Putamen (tissue), 1 donor: ENCODE measurements at regions not wholly inside any gene's neighbourhood (a gene's known extent, or its start where the extent isn't known, plus 50 kb on each side); places are given as distances from the start of the nearest gene placed in this dataset.
A peak's percentile ranks its signal among the peaks of the same experiment; 100 is the strongest.
"Not testable (repeated sequence)": the region's sequence is repeated elsewhere in the genome, so short reads cannot be mapped to it uniquely, and the experiment has no call there.

Experiments
- DNase-seq: peaks from one replicate; pipeline ENCODE4 v3.0.0-alpha.2; 2016; ENCODE audit warnings: low spot score

GRCh38 chr11:86861810-86862209 lies 61.5 kb downstream of the PRSS23 start:
- no peak for DNase-seq

- DNase-seq = no peak
These were observed 63.1 kb downstream of the PRSS23 start for GRCh38 chr11:86863476-86863875.

DNA sequence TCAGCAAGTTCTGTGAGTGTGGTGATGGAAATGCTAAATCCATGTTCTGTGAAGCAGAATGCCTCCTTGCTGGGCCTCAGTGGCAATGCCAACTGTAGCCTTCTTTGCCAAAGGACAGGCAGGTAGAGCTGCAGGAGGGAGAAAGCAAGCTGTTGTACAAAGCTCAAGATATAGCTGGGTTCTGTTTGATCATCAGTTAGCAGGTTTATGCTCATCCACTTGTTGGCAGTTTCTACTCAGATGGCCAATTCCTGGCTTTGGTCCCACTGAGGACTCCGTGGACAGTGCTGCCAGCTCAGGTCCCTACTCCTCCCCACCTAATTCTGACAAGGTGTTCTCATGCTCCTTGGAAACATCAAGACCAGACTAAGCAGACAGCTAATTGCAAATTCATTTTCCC lies 65.1 kb downstream of the PRSS23 start:
- no peak for DNase-seq

DNA sequence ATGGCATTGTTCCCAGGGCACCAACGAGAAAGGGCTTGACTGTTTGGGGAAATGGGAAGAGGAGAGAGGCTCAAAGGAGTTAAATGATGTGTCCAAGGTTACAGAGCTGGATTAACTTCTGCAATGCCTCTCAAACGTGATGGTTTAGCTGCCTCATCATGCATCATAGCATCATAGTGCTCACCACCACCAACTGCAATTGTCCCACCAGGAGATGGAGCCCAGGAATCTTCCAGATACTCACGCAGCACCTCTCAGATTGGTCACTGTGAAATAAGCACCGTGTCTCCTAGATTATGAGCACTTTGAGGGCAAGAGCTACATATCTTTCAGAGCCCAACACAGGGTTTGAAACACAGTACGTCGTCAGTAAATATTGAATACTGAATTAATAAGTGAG lies 69.2 kb downstream of the PRSS23 start:
- no peak for DNase-seq

DNA sequence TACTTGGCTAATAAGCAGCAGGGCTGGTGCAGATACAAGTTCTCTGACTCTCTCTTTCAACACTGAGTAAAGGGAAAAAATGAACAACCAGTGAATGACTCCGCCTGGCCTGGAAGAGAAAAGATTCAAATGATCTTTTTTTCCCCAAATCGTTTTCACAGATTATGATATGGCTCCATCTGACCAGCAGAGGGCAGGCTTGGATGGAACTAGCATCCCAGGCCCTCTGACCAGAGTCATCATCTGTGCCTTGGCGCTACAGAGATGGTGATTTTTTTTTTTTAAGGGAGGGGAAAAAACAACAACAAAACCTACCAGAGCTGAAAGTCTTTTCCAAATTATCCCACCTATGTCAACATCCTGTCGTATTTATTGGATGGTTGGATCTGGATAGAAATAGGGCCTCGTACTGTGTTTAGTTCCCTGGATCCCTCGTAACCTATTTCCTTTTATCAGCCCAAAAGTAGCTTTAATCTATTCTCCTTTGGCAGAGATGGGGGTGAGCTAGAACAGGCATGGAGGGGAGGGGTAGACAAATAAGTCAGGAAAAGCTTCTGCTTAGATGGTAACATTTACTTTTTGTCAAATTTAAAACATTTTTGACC lies 69.7 kb downstream of the PRSS23 start:
- peak; percentile 15 for DNase-seq

DNA sequence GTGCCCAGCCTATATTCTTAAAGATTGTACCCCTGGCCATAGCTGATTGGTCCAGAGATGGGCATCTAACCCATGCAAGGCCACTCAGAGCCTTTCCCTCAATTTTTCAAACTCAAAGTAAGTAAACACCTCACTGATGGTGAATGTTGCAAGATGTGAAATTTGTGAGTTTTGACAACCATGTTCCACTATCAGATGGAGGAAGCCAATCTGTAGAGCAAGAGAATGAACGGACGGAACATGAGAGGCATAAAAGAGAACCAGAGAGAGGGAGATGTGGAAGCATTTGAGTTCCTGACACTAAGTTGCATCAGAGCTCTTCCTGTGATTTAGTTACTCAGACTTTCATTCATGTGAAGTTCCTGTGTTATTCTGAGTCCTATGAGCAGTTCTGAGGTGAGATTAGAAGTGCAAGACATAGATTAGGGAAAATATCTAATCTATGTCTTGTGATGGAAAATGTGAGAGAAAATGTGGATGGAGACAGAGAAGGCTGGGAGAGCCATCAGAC lies 73.3 kb downstream of the PRSS23 start:
- DNase-seq = no peak

DNA sequence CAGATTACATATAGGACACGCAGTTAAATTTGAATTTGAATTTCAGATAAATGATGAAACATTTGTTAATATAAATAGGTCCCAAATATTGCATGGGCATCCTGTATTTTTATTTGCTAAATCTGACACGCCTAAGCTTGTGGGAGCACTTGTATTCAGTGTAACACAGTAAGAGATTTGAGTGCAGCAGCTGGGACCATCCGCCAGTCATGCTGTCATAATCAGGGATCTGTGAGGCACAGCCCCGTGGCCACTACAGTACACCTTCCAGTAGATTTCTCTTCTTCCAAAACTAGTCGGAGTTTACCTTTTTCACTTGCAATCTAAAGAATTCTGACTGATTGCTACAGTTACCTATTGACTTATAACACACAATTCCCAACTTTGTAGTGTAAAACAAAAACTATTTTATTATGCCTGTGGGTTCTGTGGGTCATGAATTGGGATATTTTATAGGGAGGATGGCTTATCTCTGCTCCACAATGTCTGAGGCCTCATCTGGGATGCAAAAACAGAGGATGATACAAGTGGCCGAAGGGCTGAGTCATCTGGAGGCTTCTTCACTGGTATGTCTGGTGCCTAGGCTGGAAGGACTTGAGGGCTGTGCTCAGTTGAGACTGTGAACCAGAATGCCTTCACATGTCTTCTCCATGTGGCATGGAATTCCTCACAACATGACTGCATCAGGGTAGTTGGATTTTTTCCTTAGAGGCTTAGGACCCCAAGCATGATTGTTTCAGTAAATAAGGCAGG lies 74.1 kb downstream of the PRSS23 start:
- no peak for DNase-seq

DNA sequence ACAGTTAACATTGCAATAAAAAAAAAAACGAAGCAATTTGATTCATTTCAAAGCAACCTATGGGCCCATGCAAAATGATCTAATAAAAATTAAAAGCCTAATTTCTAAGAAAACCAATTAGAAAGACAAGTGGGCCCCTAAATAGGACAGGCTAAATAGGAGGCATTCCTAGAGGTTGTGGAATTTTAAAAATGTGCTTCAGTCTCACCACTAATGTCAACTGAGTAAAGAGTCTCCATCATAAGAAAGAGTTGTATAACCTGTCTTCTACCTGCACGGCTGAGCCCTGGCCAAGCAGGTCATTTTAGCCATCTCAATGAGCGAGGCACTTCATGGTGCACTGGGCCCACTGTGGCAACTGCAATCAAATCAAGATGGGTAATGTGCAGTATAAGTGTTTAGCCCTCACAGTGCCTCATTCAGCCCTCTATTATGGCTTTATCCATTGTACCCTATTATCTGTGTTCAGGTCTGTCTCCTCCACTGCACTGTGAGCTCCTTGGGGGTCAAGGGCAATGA lies 76.4 kb downstream of the PRSS23 start:
- no peak for DNase-seq

- DNase-seq = no peak
These were observed 77.2 kb downstream of the PRSS23 start for GRCh38 chr11:86877503-86877902.

- not testable (repeated sequence) for DNase-seq
These were observed 76.0 kb downstream of the FZD4 start for GRCh38 chr11:86879241-86879640.

DNA sequence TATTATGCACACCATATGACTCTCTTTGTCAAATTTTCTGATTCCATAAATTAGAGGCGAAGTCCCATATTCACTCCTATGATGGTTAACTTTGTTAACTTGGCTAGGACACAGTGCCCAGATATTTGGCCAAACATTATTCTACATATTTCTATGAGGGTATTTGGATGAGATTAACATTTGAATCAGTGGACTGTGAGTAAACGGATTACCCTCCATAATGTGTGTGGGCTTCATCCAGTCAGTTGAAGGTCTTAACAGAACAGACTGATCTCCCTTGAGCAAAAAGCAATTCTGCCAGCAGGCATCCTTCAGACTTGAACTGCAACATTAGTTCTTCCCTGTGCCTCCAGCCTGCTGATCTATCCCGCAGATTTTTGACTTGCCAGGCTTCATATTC lies 69.9 kb downstream of the FZD4 start:
- DNase-seq = no peak

DNA sequence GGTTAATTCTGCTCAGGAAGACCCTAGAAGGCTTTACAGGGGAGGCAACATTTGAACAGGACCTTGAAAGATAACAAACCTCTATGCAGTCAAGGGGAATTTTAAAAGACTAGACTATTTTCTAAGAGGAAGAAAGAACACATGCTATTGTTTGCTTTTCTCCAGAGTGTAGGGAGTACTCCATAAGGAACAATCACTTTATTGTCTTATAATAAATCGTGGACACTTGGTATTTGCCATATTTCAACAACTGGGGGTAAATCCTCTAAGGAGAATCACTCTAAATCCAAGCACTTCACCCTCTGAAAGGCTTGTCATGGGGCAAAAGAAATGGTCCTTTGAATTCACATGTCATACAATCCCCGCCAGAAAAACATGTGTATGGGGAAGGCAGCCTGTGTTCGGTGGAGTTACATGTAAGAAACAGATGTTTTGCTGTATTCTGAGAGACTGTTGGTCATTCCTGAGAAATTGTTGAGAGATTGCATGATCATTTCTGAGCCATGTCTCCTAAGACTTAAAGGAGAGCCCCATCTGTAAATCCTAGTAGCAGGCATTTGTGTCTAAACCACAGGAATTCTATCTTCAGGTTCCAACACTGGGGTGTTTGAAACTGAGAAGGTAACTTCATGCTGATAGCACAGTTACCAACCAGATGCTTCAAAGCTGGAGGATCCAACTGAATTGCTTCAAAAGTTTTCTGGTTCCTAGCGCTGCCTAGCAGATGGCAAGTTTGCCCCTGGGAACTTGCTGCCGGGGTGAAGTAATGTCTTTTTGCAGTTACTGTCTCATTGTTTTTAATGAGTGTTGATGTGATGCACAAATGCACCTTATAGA lies 66.8 kb downstream of the FZD4 start:
- DNase-seq = no peak

GRCh38 chr11:86889001-86889341 lies 66.2 kb downstream of the FZD4 start:
- DNase-seq = no peak

- DNase-seq = no peak
These were observed 64.2 kb downstream of the FZD4 start for GRCh38 chr11:86891036-86891435.

DNA sequence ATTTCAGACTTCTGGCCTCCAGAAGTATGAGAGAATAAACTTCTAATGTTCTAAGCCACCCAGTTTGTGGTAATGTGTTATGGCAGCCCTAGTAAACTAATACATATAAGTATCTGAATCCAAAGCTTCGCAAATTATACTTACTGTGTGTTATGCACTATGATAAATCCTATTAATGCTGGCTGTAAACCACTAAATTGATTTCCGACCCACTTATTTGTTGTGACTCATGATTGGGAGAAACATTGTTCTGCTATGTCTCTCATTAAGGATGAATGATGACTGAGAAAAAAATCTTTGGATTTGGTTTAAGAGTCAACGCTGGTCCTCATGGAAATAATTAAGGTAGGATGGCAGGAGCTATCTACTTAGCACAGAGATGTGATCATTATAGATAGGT lies 62.0 kb downstream of the FZD4 start:
- DNase-seq = no peak
